HCT116 (cell line): ENCODE measurements at regions not wholly inside any gene's neighbourhood (a gene's known extent, or its start where the extent isn't known, plus 50 kb on each side); places are given as distances from the start of the nearest gene placed in this dataset.

Source experiments
- CBX3 ChIP-seq: IDR thresholded peaks from 2 replicates; pipeline ENCODE4 v1.6.1; 2012; ENCODE audit warnings: low read depth
- JUND ChIP-seq: IDR thresholded peaks from 2 replicates; pipeline ENCODE4 v1.6.1; 2012
- POLR2A ChIP-seq: IDR thresholded peaks from 2 replicates; pipeline ENCODE4 v1.7.0; 2011; ENCODE audit warnings: borderline replicate concordance; ENCODE audit not compliant: insufficient read depth, insufficient read length; ENCODE audit errors: extremely low read depth
- POLR2AphosphoS5 ChIP-seq: IDR thresholded peaks from 2 replicates; pipeline ENCODE4 v1.6.1; 2011; ENCODE audit warnings: mild to moderate bottlenecking, low read depth, low read length, moderate library complexity
- SIN3A ChIP-seq: IDR thresholded peaks from 2 replicates; pipeline ENCODE4 v1.6.1; 2012; ENCODE audit warnings: low read depth
- TCF7L2 ChIP-seq: IDR thresholded peaks from 2 replicates; pipeline ENCODE4 v1.7.0; 2011; ENCODE audit warnings: borderline replicate concordance, inconsistent platforms; ENCODE audit not compliant: insufficient read depth, insufficient read length; ENCODE audit errors: extremely low read depth
- TF ChIP-seq, protein P1 (sequence below), 3 experiments: fragments of 200-600 bp in 1 of 3; sonication (generic) in 1 of 3; IDR thresholded peaks in 2 of 3; conservative IDR thresholded peaks in 1 of 3; 2 replicates each; pipeline ENCODE4 v1.5.1; 2012 to 2017; ENCODE audit warnings: low read depth in 2 of 3, low read length in 2 of 3, antibody characterized with exemption in 1 of 3, borderline replicate concordance in 1 of 3, control low read depth in 1 of 3, mild to moderate bottlenecking in 1 of 3, mixed read lengths in 1 of 3, mixed run types in 1 of 3, moderate library complexity in 1 of 3; ENCODE audit not compliant: insufficient read depth in 1 of 3

GRCh38 chr15:72932472-72932871 is 119.8 kb upstream of the NEO1 start:
- TF ChIP-seq, protein P1, sequence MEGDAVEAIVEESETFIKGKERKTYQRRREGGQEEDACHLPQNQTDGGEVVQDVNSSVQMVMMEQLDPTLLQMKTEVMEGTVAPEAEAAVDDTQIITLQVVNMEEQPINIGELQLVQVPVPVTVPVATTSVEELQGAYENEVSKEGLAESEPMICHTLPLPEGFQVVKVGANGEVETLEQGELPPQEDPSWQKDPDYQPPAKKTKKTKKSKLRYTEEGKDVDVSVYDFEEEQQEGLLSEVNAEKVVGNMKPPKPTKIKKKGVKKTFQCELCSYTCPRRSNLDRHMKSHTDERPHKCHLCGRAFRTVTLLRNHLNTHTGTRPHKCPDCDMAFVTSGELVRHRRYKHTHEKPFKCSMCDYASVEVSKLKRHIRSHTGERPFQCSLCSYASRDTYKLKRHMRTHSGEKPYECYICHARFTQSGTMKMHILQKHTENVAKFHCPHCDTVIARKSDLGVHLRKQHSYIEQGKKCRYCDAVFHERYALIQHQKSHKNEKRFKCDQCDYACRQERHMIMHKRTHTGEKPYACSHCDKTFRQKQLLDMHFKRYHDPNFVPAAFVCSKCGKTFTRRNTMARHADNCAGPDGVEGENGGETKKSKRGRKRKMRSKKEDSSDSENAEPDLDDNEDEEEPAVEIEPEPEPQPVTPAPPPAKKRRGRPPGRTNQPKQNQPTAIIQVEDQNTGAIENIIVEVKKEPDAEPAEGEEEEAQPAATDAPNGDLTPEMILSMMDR (IDR thresholded peaks at IDR 0.05 in 2 of 3, conservative IDR thresholded peaks at IDR 0.05 in 1 of 3; ENCODE audit: borderline replicate concordance in 1 of 3, insufficient read depth in 1 of 3, low read depth in 2 of 3, low read length in 2 of 3) = no peak
- no peak for TF ChIP-seq CBX3
- TF ChIP-seq POLR2A = no peak
- TF ChIP-seq POLR2AphosphoS5 = no peak
- TF ChIP-seq JUND = no peak
- TF ChIP-seq TCF7L2 = no peak
- TF ChIP-seq SIN3A = no peak
